ENCODE measurements at regions not wholly inside any gene's neighbourhood (a gene's known extent, or its start where the extent isn't known, plus 50 kb on each side); places are given as distances from the start of the nearest gene placed in this dataset.

GRCh38 chr18:66159451-66159850, 408.6 kb downstream of the CDH7 start:
- no peak for TF ChIP-seq EP300 (IDR thresholded peaks at IDR 0.05; ENCODE audit: borderline replicate concordance)
- TF ChIP-seq ZBTB7A (IDR thresholded peaks at IDR 0.05; ENCODE audit: low read depth), result no peak
- TF ChIP-seq NFIC (IDR thresholded peaks at IDR 0.05), result no peak
- no peak for TF ChIP-seq CREB1 (IDR thresholded peaks at IDR 0.05; ENCODE audit: low read depth)
- TF ChIP-seq RAD21 (IDR thresholded peaks at IDR 0.05; ENCODE audit: low read depth), result no peak
- TF ChIP-seq TAF1 (IDR thresholded peaks at IDR 0.05; ENCODE audit: low read depth), result no peak
- no peak for TF ChIP-seq MAX (IDR thresholded peaks at IDR 0.05)
- no peak for TF ChIP-seq REST (IDR thresholded peaks at IDR 0.05; ENCODE audit: low read depth)
- no peak for TF ChIP-seq TCF12 (IDR thresholded peaks at IDR 0.05; ENCODE audit: low read depth)
- TF ChIP-seq CEBPB (IDR thresholded peaks at IDR 0.05), result no peak
- no peak for TF ChIP-seq TEAD4 (IDR thresholded peaks at IDR 0.05)
- no peak for TF ChIP-seq USF1 (IDR thresholded peaks at IDR 0.05)
- no peak for TF ChIP-seq EGR1 (IDR thresholded peaks at IDR 0.05)
- TF ChIP-seq FOXM1 (IDR thresholded peaks at IDR 0.05; ENCODE audit: borderline replicate concordance, low read depth), result no peak
- TF ChIP-seq YY1 (IDR thresholded peaks at IDR 0.05; ENCODE audit: low read depth), result no peak

GRCh38 chr18:66156946-66157687, 406.3 kb downstream of the CDH7 start:
- TF ChIP-seq NFIC (IDR thresholded peaks at IDR 0.05) (no peak), CEBPB (IDR thresholded peaks at IDR 0.05) (no peak), EP300 (IDR thresholded peaks at IDR 0.05; ENCODE audit: borderline replicate concordance) (no peak), TCF12 (IDR thresholded peaks at IDR 0.05; ENCODE audit: low read depth) (no peak), CREB1 (IDR thresholded peaks at IDR 0.05; ENCODE audit: low read depth) (no peak), RAD21 (IDR thresholded peaks at IDR 0.05; ENCODE audit: low read depth) (no peak), REST (IDR thresholded peaks at IDR 0.05; ENCODE audit: low read depth) (no peak), TAF1 (IDR thresholded peaks at IDR 0.05; ENCODE audit: low read depth) (no peak), EGR1 (IDR thresholded peaks at IDR 0.05) (no peak), USF1 (IDR thresholded peaks at IDR 0.05) (no peak), TEAD4 (IDR thresholded peaks at IDR 0.05) (no peak), ZBTB7A (IDR thresholded peaks at IDR 0.05; ENCODE audit: low read depth) (no peak), YY1 (IDR thresholded peaks at IDR 0.05; ENCODE audit: low read depth) (no peak), MAX (IDR thresholded peaks at IDR 0.05) (no peak), FOXM1 (IDR thresholded peaks at IDR 0.05; ENCODE audit: borderline replicate concordance, low read depth) (no peak)

GRCh38 chr18:66150650-66151049, 399.8 kb downstream of the CDH7 start:
- TF ChIP-seq FOXM1 (IDR thresholded peaks at IDR 0.05; ENCODE audit: borderline replicate concordance, low read depth) (no peak), TCF12 (IDR thresholded peaks at IDR 0.05; ENCODE audit: low read depth) (no peak), EP300 (IDR thresholded peaks at IDR 0.05; ENCODE audit: borderline replicate concordance) (no peak)

GRCh38 chr18:66143029-66143428, 392.2 kb downstream of the CDH7 start:
- TF ChIP-seq REST (IDR thresholded peaks at IDR 0.05; ENCODE audit: low read depth) (no peak), TEAD4 (IDR thresholded peaks at IDR 0.05) (no peak), NFIC (IDR thresholded peaks at IDR 0.05) (no peak), ZBTB7A (IDR thresholded peaks at IDR 0.05; ENCODE audit: low read depth) (no peak), FOXM1 (IDR thresholded peaks at IDR 0.05; ENCODE audit: borderline replicate concordance, low read depth) (no peak)
